Stimulated activated naive CD8-positive, alpha-beta T cell treated with anti-CD3 and anti-CD28 coated beads, Interleukin-15, amount 100 ng/mL, for 72 hours (primary cell): ENCODE measurements at regions not wholly inside any gene's neighbourhood (a gene's known extent, or its start where the extent isn't known, plus 50 kb on each side); places are given as distances from the start of the nearest gene placed in this dataset.
A peak's percentile ranks its signal among the peaks of the same experiment; 100 is the strongest.

Source experiments
- ATAC-seq: fragments of 150-1000 bp; cut with Tn5 transposase; 2 replicates; pipeline ENCODE4 v1.10.0; 2021; ENCODE audit warnings: mild to moderate bottlenecking, moderate library complexity
- DNase-seq, 2 donors: peaks; one replicate each; pipeline ENCODE4 v3.0.0; 2021 to 2022
- H3K27ac Mint-ChIP-seq, 2 donors: one replicate each; pipeline ENCODE4 v1.8.0; 2022; ENCODE audit warnings: mild to moderate bottlenecking in 2 of 2, mixed read lengths in 2 of 2, moderate library complexity in 2 of 2
- H3K27me3 Mint-ChIP-seq: one replicate; pipeline ENCODE4 v1.8.0; 2022; ENCODE audit warnings: mixed read lengths
- H3K4me1 Mint-ChIP-seq: one replicate; pipeline ENCODE4 v1.8.0; 2022; ENCODE audit warnings: mild to moderate bottlenecking, mixed read lengths
- H3K4me3 Mint-ChIP-seq, 2 donors: one replicate each; pipeline ENCODE4 v1.8.0; 2022; ENCODE audit warnings: mild to moderate bottlenecking in 2 of 2, mixed read lengths in 2 of 2, moderate library complexity in 1 of 2
- H3K9me3 Mint-ChIP-seq, 2 donors: one replicate each; pipeline ENCODE4 v1.8.0; 2022; ENCODE audit warnings: mixed read lengths in 2 of 2

GRCh38 chr4:108255203-108255747 lies 86.5 kb upstream of the LEF1 start:
- H3K4me3 Mint-ChIP-seq, result no peak overlapping the region

GRCh38 chr4:108249397-108249796 lies 80.7 kb upstream of the LEF1 start:
- Mint-ChIP-seq H3K27ac (no peak overlapping the region), H3K9me3 (peaks cover 15 to 16% of the 10 kb centered on the region in 2 donors), H3K4me1 (no peaks in the 10 kb centered on the region), H3K4me3 (no peak overlapping the region), H3K27me3 (no peaks in the 10 kb centered on the region)
- DNase-seq (no peak), ATAC-seq (no peak)

More at GRCh38 chr4:108255203-108255747, 86.5 kb upstream of the LEF1 start:
- ATAC-seq (no peak), DNase-seq (no peak)
- H3K9me3 Mint-ChIP-seq, result peaks cover 6 to 7% of the 10 kb centered on the region in 2 donors
- H3K27ac Mint-ChIP-seq, result no peak overlapping the region
- no peaks in the 10 kb centered on the region for H3K4me1 Mint-ChIP-seq
- H3K27me3 Mint-ChIP-seq, result no peaks in the 10 kb centered on the region

- Mint-ChIP-seq H3K4me1 (no peaks in the 10 kb centered on the region), H3K27me3 (no peaks in the 10 kb centered on the region), H3K9me3 (peaks cover 15 to 16% of the 10 kb centered on the region in 2 donors), H3K4me3 (no peak overlapping the region), H3K27ac (no peak overlapping the region)
- DNase-seq, result no peak
- no peak for ATAC-seq
These were observed 78.8 kb upstream of the LEF1 start for GRCh38 chr4:108247387-108248049.

GRCh38 chr4:108244606-108245005 lies 75.9 kb upstream of the LEF1 start:
- Mint-ChIP-seq H3K4me3 (no peak overlapping the region), H3K27me3 (no peaks in the 10 kb centered on the region), H3K9me3 (peaks cover 10 to 13% of the 10 kb centered on the region in 2 donors), H3K4me1 (no peaks in the 10 kb centered on the region), H3K27ac (no peak overlapping the region)
- ATAC-seq (no peak), DNase-seq (no peak)

- H3K9me3 Mint-ChIP-seq, result no peaks in the 10 kb centered on the region
- no peak overlapping the region for H3K27ac Mint-ChIP-seq
- no peak overlapping the region for H3K4me3 Mint-ChIP-seq
- DNase-seq (no peak), ATAC-seq (no peak)
- H3K4me1 Mint-ChIP-seq, result no peaks in the 10 kb centered on the region
- H3K27me3 Mint-ChIP-seq, result no peaks in the 10 kb centered on the region
These were observed 71.6 kb upstream of the LEF1 start for GRCh38 chr4:108240366-108240765.

GRCh38 chr4:108237693-108238092 lies 69.0 kb upstream of the LEF1 start:
- ATAC-seq, result no peak
- Mint-ChIP-seq H3K4me3 (no peak overlapping the region), H3K9me3 (peaks cover 0 to 16% of the 10 kb centered on the region in 2 donors), H3K27ac (no peak overlapping the region), H3K27me3 (no peaks in the 10 kb centered on the region), H3K4me1 (no peaks in the 10 kb centered on the region)
- no peak for DNase-seq

GRCh38 chr4:108236264-108236663 lies 67.5 kb upstream of the LEF1 start:
- H3K27ac Mint-ChIP-seq, result no peak overlapping the region
- H3K4me1 Mint-ChIP-seq, result peaks cover 5% of the 10 kb centered on the region
- H3K9me3 Mint-ChIP-seq, result peaks cover 4 to 16% of the 10 kb centered on the region in 2 donors
- H3K27me3 Mint-ChIP-seq, result no peaks in the 10 kb centered on the region
- ATAC-seq (no peak), DNase-seq (no peak)
- H3K4me3 Mint-ChIP-seq, result no peak overlapping the region

- H3K27ac Mint-ChIP-seq, result no peak overlapping the region
- H3K4me3 Mint-ChIP-seq, result no peak overlapping the region
- H3K27me3 Mint-ChIP-seq, result no peaks in the 10 kb centered on the region
- peaks cover 0 to 15% of the 10 kb centered on the region in 2 donors for H3K9me3 Mint-ChIP-seq
- peaks cover 11% of the 10 kb centered on the region for H3K4me1 Mint-ChIP-seq
- no peak for DNase-seq
- no peak for ATAC-seq
These were observed 59.2 kb upstream of the LEF1 start for GRCh38 chr4:108227923-108228322.

- no peaks in the 10 kb centered on the region for H3K27me3 Mint-ChIP-seq
- peaks cover 0 to 12% of the 10 kb centered on the region in 2 donors for H3K9me3 Mint-ChIP-seq
- peaks cover 16% of the 10 kb centered on the region for H3K4me1 Mint-ChIP-seq
- H3K27ac Mint-ChIP-seq, result peak overlapping the region in 1 of 2 donors; percentile 66
- ATAC-seq (no peak), DNase-seq (no peak)
- H3K4me3 Mint-ChIP-seq, result no peak overlapping the region
These were observed 55.9 kb upstream of the LEF1 start for GRCh38 chr4:108224611-108225053.

GRCh38 chr4:108223313-108223712 lies 54.6 kb upstream of the LEF1 start:
- Mint-ChIP-seq H3K4me3 (no peak overlapping the region), H3K9me3 (peaks cover 0 to 12% of the 10 kb centered on the region in 2 donors)
- ATAC-seq, result no peak

GRCh38 chr4:108219998-108220397 lies 51.3 kb upstream of the LEF1 start:
- no peaks in the 10 kb centered on the region for H3K27me3 Mint-ChIP-seq
- no peak overlapping the region for H3K27ac Mint-ChIP-seq
- DNase-seq, result no peak
- H3K9me3 Mint-ChIP-seq, result peaks cover 0 to 12% of the 10 kb centered on the region in 2 donors
- no peak overlapping the region for H3K4me3 Mint-ChIP-seq
- ATAC-seq, result peak; percentile 64
- H3K4me1 Mint-ChIP-seq, result peaks cover 17% of the 10 kb centered on the region

More at GRCh38 chr4:108223313-108223712, 54.6 kb upstream of the LEF1 start:
- H3K27me3 Mint-ChIP-seq, result no peaks in the 10 kb centered on the region
- H3K27ac Mint-ChIP-seq, result peak overlapping the region in 1 of 2 donors; percentile 84
- no peak for DNase-seq
- peaks cover 16% of the 10 kb centered on the region for H3K4me1 Mint-ChIP-seq
